WTC11 (cell line): ENCODE measurements at regions not wholly inside any gene's neighbourhood (a gene's known extent, or its start where the extent isn't known, plus 50 kb on each side); places are given as distances from the start of the nearest gene placed in this dataset.

ENCODE experiments used
- CREM ChIP-seq: sonication (generic); formaldehyde crosslinking; IDR thresholded peaks from 2 replicates; pipeline ENCODE4 v1.8.1; 2022; ENCODE audit warnings: mild to moderate bottlenecking, missing genetic modification reagents, moderate library complexity
- CTCF ChIP-seq: fragments of 200-600 bp; IDR thresholded peaks from 2 replicates; pipeline ENCODE4 v1.8.0; 2022; ENCODE audit warnings: antibody characterized with exemption
- HMGXB4 ChIP-seq: sonication (generic); formaldehyde crosslinking; IDR thresholded peaks from 2 replicates; pipeline ENCODE4 v1.8.1; 2023; ENCODE audit warnings: mild to moderate bottlenecking, moderate library complexity, missing genetic modification reagents
- JUN ChIP-seq: sonication (generic); formaldehyde crosslinking; IDR thresholded peaks from 2 replicates; pipeline ENCODE4 v1.8.0; 2023; ENCODE audit warnings: mild to moderate bottlenecking, missing genetic modification reagents
- SP1 ChIP-seq: sonication (generic); formaldehyde crosslinking; conservative IDR thresholded peaks from 2 replicates; pipeline ENCODE4 v1.8.1; 2022; ENCODE audit warnings: missing genetic modification reagents
- TF ChIP-seq, protein P1 (sequence below): sonication (generic); formaldehyde crosslinking; IDR thresholded peaks from 2 replicates; pipeline ENCODE4 v1.8.1; 2022; ENCODE audit warnings: mild to moderate bottlenecking, moderate library complexity, missing genetic modification reagents
- TF ChIP-seq, protein P2 (sequence below): sonication (generic); formaldehyde crosslinking; conservative IDR thresholded peaks from 2 replicates; pipeline ENCODE4 v1.8.1; 2022; ENCODE audit warnings: mild to moderate bottlenecking, missing genetic modification reagents
- TF ChIP-seq, protein P3 (sequence below): sonication (generic); formaldehyde crosslinking; IDR thresholded peaks from 2 replicates; pipeline ENCODE4 v1.8.1; 2022; ENCODE audit warnings: low read depth, missing genetic modification reagents, borderline replicate concordance

- TF ChIP-seq CTCF, result no peak
- TF ChIP-seq HMGXB4 (CRISPR knock-in tag), result no peak
- TF ChIP-seq, protein P1, sequence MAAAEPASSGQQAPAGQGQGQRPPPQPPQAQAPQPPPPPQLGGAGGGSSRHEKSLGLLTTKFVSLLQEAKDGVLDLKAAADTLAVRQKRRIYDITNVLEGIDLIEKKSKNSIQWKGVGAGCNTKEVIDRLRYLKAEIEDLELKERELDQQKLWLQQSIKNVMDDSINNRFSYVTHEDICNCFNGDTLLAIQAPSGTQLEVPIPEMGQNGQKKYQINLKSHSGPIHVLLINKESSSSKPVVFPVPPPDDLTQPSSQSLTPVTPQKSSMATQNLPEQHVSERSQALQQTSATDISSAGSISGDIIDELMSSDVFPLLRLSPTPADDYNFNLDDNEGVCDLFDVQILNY, result no peak
- TF ChIP-seq SP1 (CRISPR knock-in tag), result no peak
- TF ChIP-seq, protein P2, sequence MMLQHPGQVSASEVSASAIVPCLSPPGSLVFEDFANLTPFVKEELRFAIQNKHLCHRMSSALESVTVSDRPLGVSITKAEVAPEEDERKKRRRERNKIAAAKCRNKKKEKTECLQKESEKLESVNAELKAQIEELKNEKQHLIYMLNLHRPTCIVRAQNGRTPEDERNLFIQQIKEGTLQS (CRISPR knock-in tag), result no peak
- no peak for TF ChIP-seq CREM
- no peak for TF ChIP-seq JUN (CRISPR knock-in tag)
- TF ChIP-seq, protein P3, sequence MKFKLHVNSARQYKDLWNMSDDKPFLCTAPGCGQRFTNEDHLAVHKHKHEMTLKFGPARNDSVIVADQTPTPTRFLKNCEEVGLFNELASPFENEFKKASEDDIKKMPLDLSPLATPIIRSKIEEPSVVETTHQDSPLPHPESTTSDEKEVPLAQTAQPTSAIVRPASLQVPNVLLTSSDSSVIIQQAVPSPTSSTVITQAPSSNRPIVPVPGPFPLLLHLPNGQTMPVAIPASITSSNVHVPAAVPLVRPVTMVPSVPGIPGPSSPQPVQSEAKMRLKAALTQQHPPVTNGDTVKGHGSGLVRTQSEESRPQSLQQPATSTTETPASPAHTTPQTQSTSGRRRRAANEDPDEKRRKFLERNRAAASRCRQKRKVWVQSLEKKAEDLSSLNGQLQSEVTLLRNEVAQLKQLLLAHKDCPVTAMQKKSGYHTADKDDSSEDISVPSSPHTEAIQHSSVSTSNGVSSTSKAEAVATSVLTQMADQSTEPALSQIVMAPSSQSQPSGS (CRISPR knock-in tag), result no peak
Measured at GRCh38 chr5:40416098-40416497, 263.6 kb upstream of the PTGER4 start.
